ENCODE measurements at regions not wholly inside any gene's neighbourhood (a gene's known extent, or its start where the extent isn't known, plus 50 kb on each side); places are given as distances from the start of the nearest gene placed in this dataset.

- no peak for TF ChIP-seq CTCF (IDR thresholded peaks at IDR 0.05 in 2 of 3, conservative IDR thresholded peaks at IDR 0.05 in 1 of 3; ENCODE audit: borderline replicate concordance in 1 of 3, insufficient read depth in 1 of 3, low read depth in 2 of 3, low read length in 2 of 3)
- no peak for TF ChIP-seq ZFX (IDR thresholded peaks at IDR 0.05)
- TF ChIP-seq MAX (IDR thresholded peaks at IDR 0.05) = no peak
- no peak for TF ChIP-seq POLR2A (IDR thresholded peaks at IDR 0.05; ENCODE audit: borderline replicate concordance, extremely low read depth, insufficient read depth, insufficient read length)
- TF ChIP-seq SIN3A (IDR thresholded peaks at IDR 0.05; ENCODE audit: low read depth) = no peak
- no peak for TF ChIP-seq SP1 (IDR thresholded peaks at IDR 0.05; ENCODE audit: low read depth)
- no peak for TF ChIP-seq CBX3 (IDR thresholded peaks at IDR 0.05; ENCODE audit: low read depth)
- no peak for TF ChIP-seq ZNF274 (IDR thresholded peaks at IDR 0.05; ENCODE audit: low read depth, low read length)
- TF ChIP-seq ZBTB33 (IDR thresholded peaks at IDR 0.05; ENCODE audit: extremely low read depth, insufficient replicate concordance, low read length) = no peak
- no peak for TF ChIP-seq POLR2AphosphoS5 (IDR thresholded peaks at IDR 0.05; ENCODE audit: low read depth, low read length)
- TF ChIP-seq EZH2phosphoT487 (IDR thresholded peaks at IDR 0.05; ENCODE audit: borderline replicate concordance) = no peak
- no peak for TF ChIP-seq EZH2 (IDR thresholded peaks at IDR 0.05)
- no peak for TF ChIP-seq ATF3 (IDR thresholded peaks at IDR 0.05)
- TF ChIP-seq RAD21 (IDR thresholded peaks at IDR 0.05; ENCODE audit: low read depth) = no peak
Observed at GRCh38 chr12:105507311-105508038, 177.0 kb downstream of the C12orf75 start.
